Right atrium auricular region (tissue), 2 donors: ENCODE measurements at regions not wholly inside any gene's neighbourhood (a gene's known extent, or its start where the extent isn't known, plus 50 kb on each side); places are given as distances from the start of the nearest gene placed in this dataset.

Experiments
- DNase-seq: peaks from one replicate; pipeline ENCODE4 v3.0.0-alpha.2; 2019; ENCODE audit warnings: low spot score
- H3K27ac ChIP-seq, 2 donors: fragments of 200-600 bp; sonication (generic); 1 replicate in 1 of 2; 2 replicates in 1 of 2; pipeline ENCODE4 v1.5.1; 2016 to 2019
- H3K27me3 ChIP-seq, 2 donors: fragments of 200-600 bp; sonication (generic); one replicate each; pipeline versions ENCODE4 v1.5.1 to v1.6.0; 2017 to 2019
- H3K36me3 ChIP-seq: fragments of 200-600 bp; sonication (generic); one replicate; pipeline ENCODE4 v1.5.1; 2016
- H3K4me1 ChIP-seq, 2 donors: fragments of 200-600 bp; sonication (generic); one replicate each; pipeline versions ENCODE4 v1.5.1 to v1.6.0; 2017 to 2019
- H3K4me3 ChIP-seq, 2 donors: fragments of 200-600 bp; sonication (generic); 1 replicate in 1 of 2; 2 replicates in 1 of 2; pipeline ENCODE4 v1.5.1; 2017 to 2019; ENCODE audit warnings: mild to moderate bottlenecking in 1 of 2, moderate library complexity in 1 of 2
- H3K9me3 ChIP-seq, 2 donors: fragments of 200-600 bp; sonication (generic); one replicate each; pipeline ENCODE4 v1.5.1; 2019
- TF ChIP-seq, protein P1 (sequence below), 2 donors: fragments of 200-600 bp; sonication (generic); IDR thresholded peaks; one replicate each; pipeline ENCODE4 v1.5.1; 2019; ENCODE audit warnings: antibody characterized with exemption in 2 of 2

DNA sequence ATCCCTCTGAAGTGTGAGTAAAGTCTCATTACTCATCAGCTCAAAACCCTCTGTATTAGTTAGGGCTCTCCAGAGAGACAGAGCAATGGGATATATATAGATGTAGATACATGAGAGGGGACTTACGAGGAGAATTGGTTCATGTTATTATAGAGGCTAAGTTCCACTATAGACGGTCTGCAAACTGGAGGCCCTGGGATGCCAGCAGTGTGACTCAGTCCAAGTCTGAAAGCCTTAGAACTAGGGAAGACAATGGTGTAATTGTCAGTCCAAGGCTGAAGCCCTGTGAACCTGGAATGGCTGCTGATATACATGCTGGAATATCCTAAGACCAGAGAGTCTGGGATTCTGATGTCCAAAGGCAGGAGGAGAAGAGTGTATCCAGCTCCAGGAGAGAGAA is 57.3 kb upstream of the CEP83 start:
- H3K27me3 ChIP-seq = no peaks in the 10 kb centered on the region
- H3K27ac ChIP-seq = no peak overlapping the region
- TF ChIP-seq, protein P1, sequence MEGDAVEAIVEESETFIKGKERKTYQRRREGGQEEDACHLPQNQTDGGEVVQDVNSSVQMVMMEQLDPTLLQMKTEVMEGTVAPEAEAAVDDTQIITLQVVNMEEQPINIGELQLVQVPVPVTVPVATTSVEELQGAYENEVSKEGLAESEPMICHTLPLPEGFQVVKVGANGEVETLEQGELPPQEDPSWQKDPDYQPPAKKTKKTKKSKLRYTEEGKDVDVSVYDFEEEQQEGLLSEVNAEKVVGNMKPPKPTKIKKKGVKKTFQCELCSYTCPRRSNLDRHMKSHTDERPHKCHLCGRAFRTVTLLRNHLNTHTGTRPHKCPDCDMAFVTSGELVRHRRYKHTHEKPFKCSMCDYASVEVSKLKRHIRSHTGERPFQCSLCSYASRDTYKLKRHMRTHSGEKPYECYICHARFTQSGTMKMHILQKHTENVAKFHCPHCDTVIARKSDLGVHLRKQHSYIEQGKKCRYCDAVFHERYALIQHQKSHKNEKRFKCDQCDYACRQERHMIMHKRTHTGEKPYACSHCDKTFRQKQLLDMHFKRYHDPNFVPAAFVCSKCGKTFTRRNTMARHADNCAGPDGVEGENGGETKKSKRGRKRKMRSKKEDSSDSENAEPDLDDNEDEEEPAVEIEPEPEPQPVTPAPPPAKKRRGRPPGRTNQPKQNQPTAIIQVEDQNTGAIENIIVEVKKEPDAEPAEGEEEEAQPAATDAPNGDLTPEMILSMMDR (IDR thresholded peaks at IDR 0.05) = no peak
- H3K36me3 ChIP-seq = no peaks in the 10 kb centered on the region
- no peaks in the 10 kb centered on the region for H3K9me3 ChIP-seq
- no peak for DNase-seq
- peaks cover 0 to 3% of the 10 kb centered on the region in 2 donors for H3K4me1 ChIP-seq
- H3K4me3 ChIP-seq = no peak overlapping the region

DNA sequence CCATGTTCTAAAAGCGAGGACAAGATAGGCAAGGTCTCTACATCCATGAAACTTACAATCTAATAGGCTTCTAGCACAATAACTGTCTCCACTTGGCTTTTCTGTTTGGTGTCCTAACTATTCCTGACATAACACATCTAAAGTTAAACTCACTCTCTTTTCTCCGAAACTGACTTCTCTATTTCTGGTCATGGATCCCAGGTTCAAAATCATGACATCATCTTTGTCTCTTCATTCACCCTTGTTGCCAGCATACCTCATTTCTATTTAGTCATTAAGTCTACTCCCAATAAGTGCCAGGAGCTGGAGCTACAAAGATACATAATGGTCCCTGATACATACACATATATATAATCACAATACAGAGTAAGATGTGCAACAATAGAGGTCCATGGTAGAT is 53.9 kb upstream of the CEP83 start:
- no peak for DNase-seq
- no peak overlapping the region for H3K27ac ChIP-seq
- peaks cover 0 to 20% of the 10 kb centered on the region in 2 donors for H3K4me1 ChIP-seq
- no peaks in the 10 kb centered on the region for H3K9me3 ChIP-seq
- TF ChIP-seq, protein P1 (IDR thresholded peaks at IDR 0.05) = no peak
- no peaks in the 10 kb centered on the region for H3K36me3 ChIP-seq
- no peaks in the 10 kb centered on the region for H3K27me3 ChIP-seq
- no peak overlapping the region for H3K4me3 ChIP-seq

DNA sequence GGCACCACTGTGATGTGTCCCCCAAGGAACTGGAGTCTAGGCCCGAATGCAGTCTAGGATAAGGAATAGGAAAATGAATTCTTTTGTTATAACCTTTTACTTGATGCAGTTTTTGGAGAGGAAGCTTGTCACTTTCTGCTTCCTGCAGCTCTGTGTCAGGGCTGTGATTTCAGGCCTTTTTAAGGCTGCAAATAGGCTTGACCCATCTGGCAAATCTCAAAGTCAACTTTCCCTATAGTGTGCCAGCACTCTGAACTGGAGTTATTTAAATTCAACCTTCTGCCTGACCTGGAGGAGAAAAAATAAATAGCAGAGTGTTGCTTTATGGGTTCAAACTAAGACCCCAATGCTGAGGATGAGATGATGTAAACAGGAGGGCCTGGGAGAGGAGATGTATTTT is 51.8 kb upstream of the CEP83 start:
- no peak overlapping the region for H3K4me3 ChIP-seq

DNA sequence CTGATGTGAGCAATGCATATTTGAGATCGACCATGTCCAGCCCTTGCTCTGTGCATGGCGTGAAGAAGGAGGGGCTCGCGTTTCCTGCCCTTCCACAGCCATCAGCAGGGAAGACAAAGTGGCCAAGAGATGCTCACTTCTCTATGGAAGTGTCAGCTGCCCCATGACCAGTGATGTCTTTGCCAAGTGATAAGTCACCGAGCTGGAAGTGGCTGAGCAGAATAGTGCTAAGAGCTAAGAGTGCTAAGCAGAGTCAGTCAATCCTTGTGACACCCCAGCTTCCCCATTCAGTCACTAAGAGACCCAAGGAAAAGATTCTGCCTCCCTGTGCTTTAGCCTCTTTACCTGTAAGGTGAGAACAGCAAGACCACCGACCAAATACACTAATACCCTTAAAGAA is 50.5 kb upstream of the CEP83 start:
- no peaks in the 10 kb centered on the region for H3K9me3 ChIP-seq
- H3K27ac ChIP-seq = peak overlapping the region; percentile 55 to 67
- H3K4me1 ChIP-seq = peaks cover 0 to 20% of the 10 kb centered on the region in 2 donors
- TF ChIP-seq, protein P1 (IDR thresholded peaks at IDR 0.05) = no peak
- DNase-seq = no peak
- H3K27me3 ChIP-seq = no peaks in the 10 kb centered on the region
- no peaks in the 10 kb centered on the region for H3K36me3 ChIP-seq
- no peak overlapping the region for H3K4me3 ChIP-seq

More for the DNA sequence above, 51.8 kb upstream of the CEP83 start:
- H3K36me3 ChIP-seq = no peaks in the 10 kb centered on the region
- no peaks in the 10 kb centered on the region for H3K9me3 ChIP-seq
- H3K4me1 ChIP-seq = peaks cover 0 to 20% of the 10 kb centered on the region in 2 donors
- DNase-seq = no peak
- H3K27me3 ChIP-seq = no peaks in the 10 kb centered on the region
- peak overlapping the region in 1 of 2 donors; percentile 25 for H3K27ac ChIP-seq
- TF ChIP-seq, protein P1 (IDR thresholded peaks at IDR 0.05) = no peak
